GM18951 (cell line): ENCODE measurements at regions not wholly inside any gene's neighbourhood (a gene's known extent, or its start where the extent isn't known, plus 50 kb on each side); places are given as distances from the start of the nearest gene placed in this dataset.

Experiments
- POLR2A ChIP-seq: IDR thresholded peaks from 4 replicates; pipeline ENCODE4 v1.6.1; 2011; ENCODE audit warnings: mild to moderate bottlenecking; ENCODE audit not compliant: insufficient read length, insufficient read depth; ENCODE audit errors: extremely low read depth
- in situ Hi-C: fragments of 300-500 bp; cut with MboI; formaldehyde crosslinking; loops from one replicate; pipeline ENCODE4 v1.12.0; 2022; ENCODE audit warnings: low sequenced_read_pairs, mixed read lengths, inconsistent platforms; ENCODE audit not compliant: unreplicated experiment

DNA sequence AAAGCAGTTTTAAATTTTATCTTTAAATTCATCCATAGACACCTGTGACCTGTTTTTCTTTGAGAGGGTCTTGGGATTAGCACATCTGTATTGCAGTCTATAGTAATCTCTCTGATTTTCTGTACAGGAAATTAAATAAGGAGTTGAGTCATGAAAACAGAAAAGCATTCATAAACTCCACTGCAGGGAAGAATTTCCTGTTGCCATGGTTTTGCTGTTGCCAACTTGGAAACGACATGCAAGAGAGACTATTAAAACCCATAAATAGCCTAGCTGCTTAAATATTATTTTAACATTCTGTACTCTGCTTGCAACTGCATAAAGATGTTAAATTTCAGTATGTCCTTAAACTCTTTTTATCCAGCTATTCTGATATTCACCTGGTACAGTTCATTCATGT, 281.0 kb upstream of the RGS6 start:
- in situ Hi-C loops: no loop called here

GRCh38 chr14:71652368-71652767, 279.9 kb upstream of the RGS6 start:
- TF ChIP-seq POLR2A: no peak
- in situ Hi-C loops: no loop called here

More for the DNA sequence above, 281.0 kb upstream of the RGS6 start:
- no peak for TF ChIP-seq POLR2A

DNA sequence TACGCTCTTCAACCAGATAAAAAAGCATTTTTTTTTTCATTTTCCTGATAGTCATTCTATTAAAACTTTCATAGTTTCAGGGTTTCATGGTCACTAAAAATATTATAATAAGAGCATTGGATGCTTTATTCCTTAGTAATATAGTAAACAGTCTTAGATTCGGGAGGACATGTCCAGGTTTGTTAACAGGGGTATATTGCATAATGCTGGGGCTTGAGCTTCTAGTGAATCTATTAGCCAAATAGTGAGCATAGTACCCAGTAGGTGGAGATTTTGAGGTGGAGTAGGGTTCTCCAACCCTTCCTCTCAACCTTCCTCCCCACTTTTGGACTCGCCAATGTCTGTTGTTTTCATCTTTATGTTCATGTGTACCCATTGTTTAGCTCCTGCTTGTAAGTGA, 277.4 kb upstream of the RGS6 start:
- in situ Hi-C loops: no loop called here
- no peak for TF ChIP-seq POLR2A

DNA sequence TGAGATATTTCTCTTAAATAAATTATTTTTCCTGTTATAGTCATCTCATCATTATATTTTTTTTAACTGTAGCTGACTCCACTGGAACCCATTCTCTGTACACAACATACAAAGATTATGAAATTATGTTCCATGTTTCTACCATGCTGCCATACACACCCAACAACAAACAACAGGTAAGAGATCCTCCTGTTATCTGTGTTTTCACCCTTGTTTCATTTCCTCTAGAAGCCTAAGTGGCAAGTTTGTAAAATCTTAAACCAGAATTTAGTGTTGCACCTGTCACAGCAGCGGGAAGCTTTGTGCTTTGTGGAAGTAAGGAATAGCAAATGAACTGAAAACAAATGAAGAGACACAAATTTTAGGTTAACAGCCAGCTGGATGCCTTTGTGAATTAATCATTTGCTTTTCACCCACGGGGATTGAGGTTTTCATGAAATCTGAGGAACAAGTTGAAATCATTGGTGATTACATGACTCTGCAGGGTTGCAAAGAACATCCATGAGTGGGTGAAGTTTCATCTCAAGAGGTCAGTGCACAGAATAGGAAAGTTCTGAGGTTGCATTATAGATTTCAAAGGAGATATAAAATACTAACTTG, 273.9 kb upstream of the RGS6 start:
- TF ChIP-seq POLR2A: no peak

DNA sequence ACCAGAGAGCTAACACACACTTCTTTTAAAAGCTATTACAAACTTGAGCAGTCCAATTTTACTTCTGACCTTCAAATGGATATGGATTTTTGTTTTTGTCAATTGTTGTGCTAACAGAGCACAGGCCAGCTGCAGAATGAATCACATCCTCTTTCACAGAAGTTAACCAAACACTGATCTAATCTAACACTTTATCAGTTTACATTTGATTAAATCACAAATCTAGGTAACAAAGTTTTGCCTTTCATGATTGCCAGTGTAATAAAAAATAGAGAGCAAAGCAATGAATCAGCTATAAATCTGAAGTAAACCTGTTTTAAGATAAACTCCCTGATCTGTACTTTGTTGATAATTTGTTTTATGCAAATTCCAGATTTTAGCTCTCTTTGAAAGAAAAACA, 273.1 kb upstream of the RGS6 start:
- no peak for TF ChIP-seq POLR2A

More for the DNA sequence above, 273.9 kb upstream of the RGS6 start:
- in situ Hi-C loops: no loop called here

DNA sequence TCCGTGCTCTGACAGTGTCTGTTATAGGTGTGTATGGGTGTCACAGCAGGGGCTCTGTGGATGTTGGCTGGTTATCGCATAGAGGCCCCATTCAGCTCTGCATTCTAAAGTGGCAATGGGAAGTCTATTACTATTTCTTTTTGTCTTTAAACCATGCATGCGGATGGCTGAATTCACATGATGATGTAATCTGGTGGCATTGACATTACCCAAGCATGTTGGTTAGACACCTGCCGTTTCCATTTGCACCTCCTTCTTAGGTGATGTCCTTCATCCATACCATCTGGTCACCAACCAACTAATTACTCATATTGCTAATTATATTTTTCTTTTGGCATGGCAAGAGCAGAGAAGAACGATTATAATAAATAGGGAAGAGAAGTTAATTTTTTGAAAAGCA, 270.8 kb upstream of the RGS6 start:
- no peak for TF ChIP-seq POLR2A

More for the DNA sequence above, 273.1 kb upstream of the RGS6 start:
- in situ Hi-C loops: no loop called here

GRCh38 chr14:71662291-71662790, 269.9 kb upstream of the RGS6 start:
- no peak for TF ChIP-seq POLR2A
- in situ Hi-C loops: no loop called here

More for the DNA sequence above, 270.8 kb upstream of the RGS6 start:
- in situ Hi-C loops: no loop called here

DNA sequence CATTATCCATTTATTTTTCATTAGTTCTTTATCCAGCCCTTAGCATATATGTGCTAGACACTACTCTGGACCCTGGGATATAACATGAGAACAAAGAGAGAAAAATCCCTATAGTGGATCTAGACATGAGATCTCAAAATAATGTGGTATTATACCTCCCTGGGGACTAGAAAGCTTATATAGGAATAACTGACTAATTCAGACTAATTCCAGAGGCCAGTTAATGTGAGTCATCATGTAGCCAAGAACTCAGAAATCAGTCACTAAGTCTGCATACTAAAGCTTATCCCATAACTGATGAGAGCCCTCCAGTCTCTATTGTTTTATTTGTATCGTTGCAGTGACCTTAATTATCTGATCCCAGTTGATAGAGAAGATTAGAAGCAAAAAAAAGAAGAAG, 267.1 kb upstream of the RGS6 start:
- TF ChIP-seq POLR2A: no peak
- in situ Hi-C loops: no loop called here

- TF ChIP-seq POLR2A: no peak
- in situ Hi-C loops: no loop called here
Measured at GRCh38 chr14:71665781-71666180, 266.4 kb upstream of the RGS6 start.

- in situ Hi-C loops: no loop called here
Measured at GRCh38 chr14:71666571-71667145, 265.6 kb upstream of the RGS6 start.

GRCh38 chr14:71668186-71668912, 263.9 kb upstream of the RGS6 start:
- no peak for TF ChIP-seq POLR2A
- in situ Hi-C loops: no loop called here

More at GRCh38 chr14:71666571-71667145, 265.6 kb upstream of the RGS6 start:
- no peak for TF ChIP-seq POLR2A

DNA sequence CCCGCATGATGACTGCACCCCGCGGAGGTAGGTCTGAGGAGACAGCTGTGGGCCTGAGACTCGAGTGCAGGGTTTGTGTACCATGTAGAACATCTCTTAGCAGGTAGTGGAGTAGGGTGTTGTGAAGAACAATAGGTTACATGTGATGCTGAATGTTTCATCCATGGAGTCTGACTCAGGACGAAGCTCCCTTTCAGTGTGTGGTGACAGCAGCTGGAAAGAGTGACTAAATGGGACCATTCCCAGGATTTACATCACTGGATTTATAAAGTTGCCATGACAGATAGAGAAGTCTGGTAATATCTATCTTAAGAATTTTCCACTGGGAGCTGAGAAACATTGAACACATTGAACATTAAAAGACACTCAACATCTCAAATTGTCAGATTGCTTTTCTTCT, 259.6 kb upstream of the RGS6 start:
- no peak for TF ChIP-seq POLR2A
- in situ Hi-C loops: no loop called here

- TF ChIP-seq POLR2A: no peak
- in situ Hi-C loops: no loop called here
Measured at GRCh38 chr14:71675126-71675899, 256.9 kb upstream of the RGS6 start.

- TF ChIP-seq POLR2A: no peak
- in situ Hi-C loops: no loop called here
Measured at GRCh38 chr14:71675900-71676287, 256.3 kb upstream of the RGS6 start.
